ENCODE measurements at regions not wholly inside any gene's neighbourhood (a gene's known extent, or its start where the extent isn't known, plus 50 kb on each side); places are given as distances from the start of the nearest gene placed in this dataset.

DNA sequence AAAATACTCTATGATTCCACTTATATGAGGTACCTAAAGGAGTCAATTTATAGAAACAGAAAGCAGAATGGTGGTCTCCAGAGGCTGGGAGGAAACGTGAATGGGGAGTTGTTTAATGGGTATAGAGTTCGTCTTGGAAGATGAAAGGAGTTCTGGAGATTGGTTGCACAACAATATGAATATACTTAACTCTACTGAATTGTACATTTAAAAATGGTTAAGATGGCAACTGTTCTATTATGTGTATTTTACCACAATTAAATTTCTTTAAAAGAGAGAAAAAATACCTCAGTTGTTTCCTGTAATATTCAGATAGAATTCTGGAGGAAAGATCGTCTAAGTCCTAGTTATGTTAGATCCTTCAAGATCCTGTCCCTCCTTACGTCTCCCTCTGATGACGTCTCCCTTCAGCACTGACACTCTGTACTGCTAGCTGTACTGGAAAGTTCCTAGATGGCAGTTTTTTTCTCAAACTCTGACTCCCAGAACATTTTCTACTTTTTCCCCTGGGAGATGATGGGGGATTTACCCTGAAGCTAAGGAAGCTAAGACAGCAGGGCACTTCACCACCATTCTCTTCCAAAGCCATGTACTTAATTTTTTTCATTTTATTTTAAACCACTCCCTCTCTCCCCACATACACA, 53.2 kb upstream of the CAV2 start:
- no peak overlapping the region for H4K8ac ChIP-seq (replicated peaks; ENCODE audit: insufficient read length, low read depth, low read length)
- H3K4ac ChIP-seq (ENCODE audit: low read depth, low read length), result no peak overlapping the region
- DNase-seq, result no peak
- H3K4me1 ChIP-seq (ENCODE audit: insufficient read depth, low read length), result no peaks in the 10 kb centered on the region
- no peaks in the 10 kb centered on the region for H3K36me3 Mint-ChIP-seq (ENCODE audit: insufficient read depth in 1 of 3, low read depth in 3 of 3)
- no peak overlapping the region for H2AK5ac ChIP-seq (ENCODE audit: insufficient read length, low read length)
- no peak overlapping the region for H3K56ac ChIP-seq (ENCODE audit: insufficient read length, low read depth, low read length)
- no peaks in the 10 kb centered on the region for H3K27me3 Mint-ChIP-seq (ENCODE audit: low read depth)
- no peak overlapping the region for H3K4me3 Mint-ChIP-seq
- H3K27ac ChIP-seq (ENCODE audit: insufficient read length, low read depth, low read length), result no peak overlapping the region
- no peak overlapping the region for H4K5ac ChIP-seq (ENCODE audit: insufficient read length, low read depth, low read length)
- no peak overlapping the region for H3K23ac ChIP-seq (ENCODE audit: insufficient read length, low read depth, low read length)
- no peaks in the 10 kb centered on the region for H3K9me3 ChIP-seq (ENCODE audit: control insufficient read depth, low read depth, low read length)
- H3K27ac Mint-ChIP-seq, result no peak overlapping the region; a peak in 1 of 7 replicates
- H2BK5ac ChIP-seq (ENCODE audit: insufficient read length, low read length), result no peak overlapping the region
- no peak overlapping the region for H3K9ac ChIP-seq (ENCODE audit: extremely low read depth, insufficient read length, low read length)
- no peak overlapping the region for H2BK120ac ChIP-seq (ENCODE audit: low read depth, low read length, poor library complexity, severe bottlenecking)
- no peak overlapping the region for H3T11ph ChIP-seq (ENCODE audit: low read length)
- H3K14ac ChIP-seq (ENCODE audit: insufficient read depth, low read length), result no peak overlapping the region
- H2AFZ ChIP-seq (ENCODE audit: low read length), result no peak overlapping the region
- H3K4me2 ChIP-seq (ENCODE audit: insufficient read depth, insufficient read length, low read length), result no peak overlapping the region
- no peak overlapping the region for H3K18ac ChIP-seq (ENCODE audit: insufficient read length, low read depth, low read length)
- H2BK20ac ChIP-seq (ENCODE audit: low read depth, low read length, poor library complexity, severe bottlenecking), result no peak overlapping the region
- whole genome bisulfite sequencing (ENCODE audit: extremely low coverage, insufficient read length, low lambda C conversion rate), result no CpG with 5 or more reads among the region's 5 CpGs
- no peak overlapping the region for H2BK15ac ChIP-seq (ENCODE audit: low read depth, low read length)
- H4K91ac ChIP-seq (ENCODE audit: insufficient read length, low read depth, low read length), result no peak overlapping the region
- peaks cover 0 to 5% of the 10 kb centered on the region in 2 experiments; a peak in 1 of 4 replicates for H3K4me1 Mint-ChIP-seq
- no peaks in the 10 kb centered on the region for H3K79me1 ChIP-seq (ENCODE audit: insufficient read depth, low read depth, low read length, poor library complexity, severe bottlenecking)
- no peak overlapping the region for H2BK12ac ChIP-seq (ENCODE audit: insufficient read length, low read depth, low read length)
- no peaks in the 10 kb centered on the region for H4K20me1 ChIP-seq (ENCODE audit: control insufficient read depth, insufficient read depth, insufficient read length)
- no peaks in the 10 kb centered on the region for H3K79me2 ChIP-seq (ENCODE audit: insufficient read depth, low read length)
- no peaks in the 10 kb centered on the region for H3K27me3 ChIP-seq (ENCODE audit: insufficient read depth, low read length)
- no peaks in the 10 kb centered on the region for H3K9me3 Mint-ChIP-seq
- TF ChIP-seq CTCF (conservative IDR thresholded peaks at IDR 0.05), result no peak
- H3K23me2 ChIP-seq (ENCODE audit: insufficient read length, low read depth, low read length, poor library complexity, severe bottlenecking), result no peaks in the 10 kb centered on the region

Data from H9 (cell line).